GM18907 (cell line): ENCODE measurements at regions not wholly inside any gene's neighbourhood (a gene's known extent, or its start where the extent isn't known, plus 50 kb on each side); places are given as distances from the start of the nearest gene placed in this dataset.
A peak's percentile ranks its signal among the peaks of the same experiment; 100 is the strongest.
"Not testable (repeated sequence)": the region's sequence is repeated elsewhere in the genome, so short reads cannot be mapped to it uniquely, and the experiment has no call there.

Source experiments
- ATAC-seq: cut with Tn5 transposase; IDR thresholded peaks from one replicate; pipeline ENCODE4 v1.9.1; 2021; ENCODE audit warnings: mild to moderate bottlenecking, moderate library complexity; ENCODE audit not compliant: unreplicated experiment

GRCh38 chr7:10648289-10648688 is 325.4 kb upstream of the PHF14 start:
- no peak for ATAC-seq

DNA sequence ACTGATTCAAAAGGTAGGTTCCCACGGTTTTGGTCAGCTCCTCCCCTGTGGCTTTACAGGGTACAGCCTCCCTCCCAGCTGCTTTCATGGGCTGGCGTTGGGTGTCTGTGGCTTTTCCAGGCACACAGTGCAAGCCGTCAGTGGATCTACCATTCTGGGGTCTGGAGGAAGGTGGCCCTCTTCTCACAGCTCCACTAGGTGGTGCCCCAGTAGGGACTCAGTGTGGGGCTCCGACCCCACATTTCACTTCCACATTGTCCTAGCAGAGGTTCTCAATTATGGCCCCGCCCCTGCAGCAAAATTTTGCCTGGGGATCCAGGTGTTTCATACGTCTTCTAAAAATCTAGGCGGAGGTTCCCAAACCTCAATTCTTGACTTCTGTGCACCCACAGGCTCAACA is 324.6 kb upstream of the PHF14 start:
- ATAC-seq = not testable (repeated sequence)

GRCh38 chr7:10655031-10655430 is 318.6 kb upstream of the PHF14 start:
- ATAC-seq = no peak

DNA sequence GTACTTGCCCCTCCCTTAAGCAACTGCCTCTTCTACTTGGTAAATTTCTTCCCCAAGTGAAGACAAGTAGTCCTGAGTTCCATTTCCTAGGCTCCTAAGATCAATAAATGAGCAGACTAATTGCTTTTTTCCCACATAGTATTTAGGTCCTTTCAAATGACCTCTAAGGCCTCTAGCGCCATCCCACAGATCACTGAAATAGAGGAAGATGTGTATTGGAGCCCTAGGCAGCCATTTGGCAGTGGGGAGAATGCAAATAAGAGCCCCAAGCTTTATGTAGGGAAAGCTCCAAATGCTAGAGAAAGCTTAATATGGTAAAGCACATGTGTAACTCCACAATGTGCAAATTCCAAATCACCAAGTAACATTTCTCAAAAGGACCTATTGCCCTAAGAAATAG is 316.5 kb upstream of the PHF14 start:
- no peak for ATAC-seq

DNA sequence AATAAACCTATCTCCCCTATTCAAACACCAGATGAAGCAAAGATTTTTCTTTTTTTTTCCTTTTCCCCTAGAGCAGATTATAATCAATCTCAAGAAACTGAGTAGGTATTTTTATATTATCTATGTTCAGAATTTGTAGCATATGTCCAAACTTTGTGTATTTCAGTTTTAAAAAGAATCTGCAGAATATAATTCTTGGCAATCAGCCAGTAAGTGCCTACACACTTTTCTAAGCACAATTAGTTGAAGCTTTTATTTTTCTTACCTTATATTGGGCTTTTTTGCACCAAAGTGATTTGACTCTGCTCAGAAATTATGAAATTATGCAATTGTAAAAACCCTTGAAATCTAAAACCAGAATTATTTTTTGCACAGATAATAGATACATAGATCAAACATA is 315.8 kb upstream of the PHF14 start:
- no peak for ATAC-seq

GRCh38 chr7:10662491-10662890 is 311.2 kb upstream of the PHF14 start:
- no peak for ATAC-seq

GRCh38 chr7:10662982-10663884 is 310.4 kb upstream of the PHF14 start:
- peak; percentile 54 for ATAC-seq

GRCh38 chr7:10672186-10672585 is 301.5 kb upstream of the PHF14 start:
- ATAC-seq = no peak

- no peak for ATAC-seq
Measured at GRCh38 chr7:10677211-10677610, 296.5 kb upstream of the PHF14 start.

DNA sequence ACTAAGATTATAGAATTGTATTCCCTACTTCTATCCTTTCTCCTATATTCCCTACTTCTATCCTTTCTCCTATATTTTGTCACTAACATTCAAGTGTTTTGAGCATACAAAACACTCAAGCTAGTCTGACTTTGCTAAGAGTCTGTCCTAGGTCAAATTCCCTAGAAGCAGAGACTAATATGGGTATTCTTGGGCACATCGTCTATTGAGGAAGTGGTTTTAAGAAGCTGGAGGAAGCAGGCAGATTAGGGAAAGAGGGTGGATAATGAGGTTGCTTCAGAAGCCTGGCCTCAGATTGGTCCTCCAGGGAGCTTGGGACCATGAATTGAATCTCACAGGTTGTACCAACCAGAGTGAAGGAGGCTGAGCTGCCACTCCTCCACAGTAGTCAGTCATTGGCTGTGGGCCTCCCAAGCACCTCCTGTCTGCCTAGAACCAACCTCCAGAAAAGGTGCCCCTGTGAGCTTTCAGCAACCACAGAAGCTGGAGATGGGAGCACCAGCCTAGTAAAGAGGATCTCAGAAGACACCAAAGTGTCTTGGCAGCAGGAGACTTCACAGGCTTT is 295.9 kb upstream of the PHF14 start:
- no peak for ATAC-seq

DNA sequence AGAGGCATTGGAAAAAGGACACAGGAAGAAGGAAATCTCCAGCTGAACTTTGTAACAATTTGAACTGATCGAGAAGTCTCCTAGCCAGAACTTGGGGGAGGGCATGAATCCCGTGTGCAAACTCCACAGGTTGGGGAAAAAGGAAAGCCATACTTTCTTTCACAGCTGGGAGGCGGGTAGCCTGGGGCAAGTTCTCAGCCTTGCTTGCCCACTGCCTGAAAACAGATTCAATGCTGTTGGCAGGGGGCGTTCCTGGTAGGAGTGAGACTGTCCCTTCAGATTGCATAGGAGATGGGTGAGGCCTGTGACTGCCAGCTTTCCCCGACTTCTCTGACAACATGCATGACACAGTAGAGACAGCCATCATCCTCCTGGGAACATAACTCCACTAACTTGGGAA is 289.1 kb upstream of the PHF14 start:
- no peak for ATAC-seq

DNA sequence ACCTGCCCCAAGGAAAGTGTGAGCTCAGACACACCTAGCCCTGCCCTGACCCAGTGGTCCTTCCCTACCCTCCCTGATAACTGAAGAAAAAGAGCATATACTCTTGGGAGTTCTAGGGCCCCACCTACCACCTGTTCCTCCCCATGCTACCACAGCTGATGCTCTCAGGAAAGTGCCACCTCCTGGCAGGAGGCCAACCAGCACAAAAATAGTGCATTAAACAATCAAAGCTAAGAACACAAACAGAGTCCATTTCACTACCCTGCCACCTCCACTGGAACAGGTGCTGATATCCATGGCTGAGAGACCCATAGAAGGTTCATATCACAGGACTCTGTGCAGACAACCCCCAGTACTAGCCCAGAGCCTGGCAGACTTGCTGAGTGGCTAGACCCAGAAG is 288.6 kb upstream of the PHF14 start:
- ATAC-seq = no peak

DNA sequence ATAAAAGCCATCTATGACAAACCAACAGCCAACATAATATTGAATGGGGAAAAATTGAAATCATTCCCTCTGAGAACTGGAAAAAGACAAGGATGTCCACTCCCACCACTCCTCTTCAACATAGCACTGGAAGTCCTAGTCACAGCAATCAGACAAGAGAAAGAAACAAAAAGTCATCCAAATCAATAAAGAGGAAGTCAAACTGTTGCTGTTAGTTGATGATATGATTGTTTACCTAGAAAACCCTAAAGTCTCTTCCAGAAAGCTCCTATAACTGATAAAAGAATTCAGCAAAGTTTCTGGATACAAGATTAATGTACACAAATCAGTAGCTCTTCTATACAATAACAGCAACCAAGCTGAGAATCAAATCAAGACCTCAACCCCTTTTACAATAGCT is 285.1 kb upstream of the PHF14 start:
- no peak for ATAC-seq

- no peak for ATAC-seq
Measured at GRCh38 chr7:10696064-10696463, 277.6 kb upstream of the PHF14 start.

DNA sequence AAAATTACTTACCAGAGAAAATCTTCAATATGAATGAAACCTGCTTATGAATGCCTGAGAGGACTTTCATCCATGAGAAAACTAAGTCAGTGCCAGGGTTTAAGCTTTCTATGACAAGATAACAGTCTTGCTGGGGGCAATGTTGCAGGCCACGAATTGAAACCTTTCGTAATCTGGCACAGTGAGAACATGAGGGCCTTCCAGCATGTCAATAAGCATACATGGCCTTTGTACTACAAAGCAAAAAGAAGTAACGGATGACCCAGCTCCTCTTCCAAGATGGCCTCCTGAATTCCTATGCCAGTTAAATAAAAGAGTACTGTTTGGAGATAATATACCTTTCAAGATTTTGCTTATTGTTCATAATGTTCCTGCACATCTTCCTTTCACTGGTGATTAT is 270.6 kb upstream of the PHF14 start:
- ATAC-seq = no peak

DNA sequence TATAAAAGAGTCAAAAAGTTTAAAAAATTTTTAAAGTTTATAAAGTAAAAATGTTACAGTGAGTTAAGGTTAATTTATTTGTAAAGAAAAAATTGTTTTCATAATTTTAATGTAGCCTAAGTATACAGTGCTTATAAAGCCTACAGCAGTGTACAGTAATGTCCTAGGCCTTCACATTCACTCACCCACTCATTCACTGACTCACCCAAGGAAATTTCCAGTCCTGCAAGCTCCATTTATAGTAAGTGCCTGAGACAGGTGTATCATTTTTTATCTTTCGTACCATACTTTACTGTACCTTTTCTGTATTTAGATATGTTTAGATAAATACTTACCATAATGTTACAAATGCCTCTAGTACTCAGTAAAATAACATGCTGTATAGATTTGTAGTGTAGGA is 269.7 kb upstream of the PHF14 start:
- no peak for ATAC-seq

GRCh38 chr7:10704653-10705052 is 269.0 kb upstream of the PHF14 start:
- no peak for ATAC-seq

DNA sequence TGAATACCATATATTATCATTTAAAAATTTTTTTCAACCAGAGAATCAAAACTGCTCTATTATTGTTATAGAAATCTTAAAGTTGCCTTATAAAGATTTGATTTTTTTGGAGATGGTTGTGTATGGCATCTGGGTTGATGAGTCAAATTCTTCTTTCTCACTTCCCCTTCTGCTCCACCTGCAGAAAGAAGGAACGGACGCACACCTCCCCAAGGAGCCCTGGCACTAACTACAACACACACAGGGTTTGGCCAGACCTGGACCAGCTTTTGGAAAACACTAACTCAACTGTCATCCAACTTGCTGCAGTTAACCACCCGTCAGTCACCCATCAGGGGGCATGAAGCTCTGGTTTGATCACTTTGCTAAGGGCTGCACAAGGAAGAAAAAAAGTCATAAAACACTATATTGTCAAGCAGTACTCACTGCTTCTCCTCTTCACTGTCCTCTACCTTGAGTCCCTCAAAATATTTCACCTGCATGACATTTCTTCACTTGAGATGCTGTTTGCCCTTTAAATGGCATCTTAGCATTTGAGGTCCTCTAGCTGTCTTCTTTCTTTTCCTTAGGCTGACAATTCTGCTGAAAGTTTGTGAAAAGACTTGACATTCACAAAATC is 266.7 kb upstream of the PHF14 start:
- peak; percentile 100 for ATAC-seq

DNA sequence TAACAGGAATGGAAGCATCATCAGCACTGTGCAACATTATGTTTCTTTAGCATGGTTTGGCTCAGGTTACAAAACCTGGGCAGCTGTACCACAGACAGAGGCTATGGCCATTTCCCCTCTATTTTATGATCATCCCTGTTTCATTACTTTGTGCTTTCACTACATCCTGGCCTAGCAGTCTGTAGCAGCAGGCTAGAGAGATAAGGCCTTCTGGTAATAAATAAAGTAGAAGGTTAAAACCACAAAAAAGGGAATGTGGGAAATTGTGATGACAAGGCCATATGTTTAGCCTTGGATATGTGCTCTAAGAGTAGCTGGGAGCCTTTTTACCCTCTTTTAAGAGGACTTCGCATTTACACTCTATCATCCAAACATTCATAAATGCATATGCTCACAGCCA is 266.2 kb upstream of the PHF14 start:
- peak; percentile 21 for ATAC-seq

DNA sequence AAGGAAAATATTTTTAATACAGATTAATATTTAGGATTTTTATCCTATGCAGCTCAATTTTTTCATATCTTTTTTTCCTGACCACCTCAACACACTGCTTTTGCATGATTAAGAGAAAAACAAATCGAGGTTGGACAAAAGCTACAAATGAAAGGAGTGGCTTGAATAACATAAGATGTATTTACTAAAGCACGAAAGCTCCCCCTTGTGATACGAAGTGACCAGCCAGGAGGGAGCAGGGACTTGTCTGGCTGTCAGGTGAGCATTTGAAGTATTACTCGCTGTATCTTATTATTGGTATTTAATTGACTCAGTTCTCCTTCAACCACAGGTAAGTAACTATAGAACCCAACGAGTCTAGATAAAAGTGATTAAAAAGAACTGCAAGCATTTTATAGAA is 265.2 kb upstream of the PHF14 start:
- ATAC-seq = no peak

GRCh38 chr7:10718768-10719167 is 254.9 kb upstream of the PHF14 start:
- no peak for ATAC-seq

GRCh38 chr7:10720042-10720441 is 253.6 kb upstream of the PHF14 start:
- no peak for ATAC-seq
